Right lobe of liver (tissue), 4 donors: ENCODE measurements at regions not wholly inside any gene's neighbourhood (a gene's known extent, or its start where the extent isn't known, plus 50 kb on each side); places are given as distances from the start of the nearest gene placed in this dataset.

ENCODE experiments used
- POLR2A ChIP-seq: fragments of 450-650 bp; IDR thresholded peaks from one replicate; pipeline ENCODE4 v1.6.1; 2017; ENCODE audit warnings: antibody characterized with exemption, mild to moderate bottlenecking
- TF ChIP-seq, protein P1 (sequence below), 4 donors: fragments of 200-600 bp in 3 of 4; fragments of 450-650 bp in 1 of 4; IDR thresholded peaks; one replicate each; pipeline versions ENCODE4 v1.5.1 to v1.8.0; 2016 to 2022; ENCODE audit warnings: antibody characterized with exemption in 4 of 4, mild to moderate bottlenecking in 2 of 4
- donor health status: DM: no; HTN: no; CAD: no.
- donor health status: DM: no; HTN: no; CAD: no.
- donor health status: DM: no; HTN: yes; CAD: no.

DNA sequence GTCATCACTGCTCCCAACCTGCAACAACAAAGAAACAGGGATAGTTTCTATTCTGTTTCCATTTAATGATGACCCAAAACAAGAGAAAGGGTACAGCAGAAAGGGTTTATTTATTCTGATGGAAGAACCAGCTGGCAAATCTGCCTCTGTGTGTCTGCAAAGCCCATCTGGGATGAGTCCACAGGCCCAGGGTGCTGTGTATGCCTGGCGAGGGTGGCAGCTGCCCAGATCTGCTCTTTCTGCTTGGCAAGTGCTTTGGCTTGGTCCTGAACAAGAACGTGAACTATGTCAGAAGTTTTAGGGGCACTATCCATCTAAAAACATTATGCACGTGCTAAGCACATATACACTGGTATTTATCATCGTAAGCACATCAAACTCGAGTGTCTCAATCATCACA lies 333.8 kb downstream of the CXCL12 start:
- TF ChIP-seq, protein P1, sequence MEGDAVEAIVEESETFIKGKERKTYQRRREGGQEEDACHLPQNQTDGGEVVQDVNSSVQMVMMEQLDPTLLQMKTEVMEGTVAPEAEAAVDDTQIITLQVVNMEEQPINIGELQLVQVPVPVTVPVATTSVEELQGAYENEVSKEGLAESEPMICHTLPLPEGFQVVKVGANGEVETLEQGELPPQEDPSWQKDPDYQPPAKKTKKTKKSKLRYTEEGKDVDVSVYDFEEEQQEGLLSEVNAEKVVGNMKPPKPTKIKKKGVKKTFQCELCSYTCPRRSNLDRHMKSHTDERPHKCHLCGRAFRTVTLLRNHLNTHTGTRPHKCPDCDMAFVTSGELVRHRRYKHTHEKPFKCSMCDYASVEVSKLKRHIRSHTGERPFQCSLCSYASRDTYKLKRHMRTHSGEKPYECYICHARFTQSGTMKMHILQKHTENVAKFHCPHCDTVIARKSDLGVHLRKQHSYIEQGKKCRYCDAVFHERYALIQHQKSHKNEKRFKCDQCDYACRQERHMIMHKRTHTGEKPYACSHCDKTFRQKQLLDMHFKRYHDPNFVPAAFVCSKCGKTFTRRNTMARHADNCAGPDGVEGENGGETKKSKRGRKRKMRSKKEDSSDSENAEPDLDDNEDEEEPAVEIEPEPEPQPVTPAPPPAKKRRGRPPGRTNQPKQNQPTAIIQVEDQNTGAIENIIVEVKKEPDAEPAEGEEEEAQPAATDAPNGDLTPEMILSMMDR (IDR thresholded peaks at IDR 0.05) = no peak
- no peak for TF ChIP-seq POLR2A
